WERI-Rb-1 (cell line): ENCODE measurements at regions not wholly inside any gene's neighbourhood (a gene's known extent, or its start where the extent isn't known, plus 50 kb on each side); places are given as distances from the start of the nearest gene placed in this dataset.

Source experiments
- DNase-seq: peaks from one replicate; pipeline ENCODE4 v3.0.0-alpha.2; 2020
- H3K27ac ChIP-seq: fragments of 250-450 bp; sonication (Bioruptor Pico); 2 replicates; pipeline ENCODE4 v1.5.1; 2020; ENCODE audit warnings: mild to moderate bottlenecking, moderate library complexity
- H3K27me3 ChIP-seq: fragments of 250-450 bp; sonication (Bioruptor Pico); 2 replicates; pipeline ENCODE4 v1.5.1; 2021; ENCODE audit warnings: mild to moderate bottlenecking, low read depth, moderate library complexity; ENCODE audit not compliant: insufficient read depth, severe bottlenecking
- H3K36me3 ChIP-seq: fragments of 250-450 bp; sonication (Bioruptor Pico); 2 replicates; pipeline ENCODE4 v1.5.1; 2020; ENCODE audit warnings: mild to moderate bottlenecking, moderate library complexity
- H3K4me3 ChIP-seq: 2 replicates; pipeline ENCODE4 v1.5.1; 2011; ENCODE audit warnings: low read depth, mild to moderate bottlenecking, control low read depth, low read length
- H3K9me3 ChIP-seq: fragments of 250-450 bp; sonication (Bioruptor Pico); 2 replicates; pipeline ENCODE4 v1.5.1; 2021; ENCODE audit warnings: mild to moderate bottlenecking, moderate library complexity; ENCODE audit not compliant: severe bottlenecking
- CTCF ChIP-seq: IDR thresholded peaks from 2 replicates; pipeline ENCODE4 v1.5.1; 2011; ENCODE audit warnings: low read depth, mild to moderate bottlenecking, control low read depth, inconsistent platforms, low read length

GRCh38 chr10:78382772-78383171, 349.1 kb downstream of the RPS24 start:
- no peak for DNase-seq
- TF ChIP-seq CTCF = no peak
- H3K36me3 ChIP-seq = no peaks in the 10 kb centered on the region
- H3K9me3 ChIP-seq = peaks cover 4% of the 10 kb centered on the region
- no peak overlapping the region for H3K27ac ChIP-seq
- H3K27me3 ChIP-seq = no peaks in the 10 kb centered on the region
- no peak overlapping the region for H3K4me3 ChIP-seq

- no peak for DNase-seq
Measured at GRCh38 chr10:78383378-78384048, 349.9 kb downstream of the RPS24 start.

GRCh38 chr10:78384049-78384431, 350.4 kb downstream of the RPS24 start:
- Histone ChIP-seq H3K4me3 (no peak overlapping the region), H3K9me3 (peaks cover 4% of the 10 kb centered on the region), H3K27me3 (no peaks in the 10 kb centered on the region), H3K36me3 (no peaks in the 10 kb centered on the region), H3K27ac (no peak overlapping the region)
- DNase-seq = no peak
- TF ChIP-seq CTCF = no peak

More at GRCh38 chr10:78383378-78384048, 349.9 kb downstream of the RPS24 start:
- Histone ChIP-seq H3K9me3 (peaks cover 4% of the 10 kb centered on the region), H3K36me3 (no peaks in the 10 kb centered on the region), H3K27ac (no peak overlapping the region), H3K4me3 (no peak overlapping the region), H3K27me3 (no peaks in the 10 kb centered on the region)
- no peak for TF ChIP-seq CTCF

- Histone ChIP-seq H3K4me3 (no peak overlapping the region), H3K27ac (no peak overlapping the region), H3K27me3 (no peaks in the 10 kb centered on the region), H3K9me3 (no peaks in the 10 kb centered on the region), H3K36me3 (no peaks in the 10 kb centered on the region)
- no peak for TF ChIP-seq CTCF
- no peak for DNase-seq
Measured at GRCh38 chr10:78385599-78385998, 351.9 kb downstream of the RPS24 start.

GRCh38 chr10:78386509-78386908, 352.8 kb downstream of the RPS24 start:
- no peaks in the 10 kb centered on the region for H3K9me3 ChIP-seq

More at GRCh38 chr10:78386509-78386908, 352.8 kb downstream of the RPS24 start:
- DNase-seq = no peak
- no peaks in the 10 kb centered on the region for H3K36me3 ChIP-seq
- no peaks in the 10 kb centered on the region for H3K27me3 ChIP-seq
- no peak overlapping the region for H3K4me3 ChIP-seq
- TF ChIP-seq CTCF = no peak
- no peak overlapping the region for H3K27ac ChIP-seq
